Esophagus muscularis mucosa (tissue), 4 donors: ENCODE measurements at regions not wholly inside any gene's neighbourhood (a gene's known extent, or its start where the extent isn't known, plus 50 kb on each side); places are given as distances from the start of the nearest gene placed in this dataset.

Experiments
- CTCF ChIP-seq, 3 experiments: fragments of 200-600 bp in 2 of 3; fragments of 450-650 bp in 1 of 3; sonication (generic) in 2 of 3; IDR thresholded peaks; one replicate each; pipeline ENCODE4 v1.5.1; 2017 to 2019; ENCODE audit warnings: antibody characterized with exemption in 3 of 3, mild to moderate bottlenecking in 2 of 3, moderate library complexity in 1 of 3
- EP300 ChIP-seq: sonication (generic); formaldehyde crosslinking; IDR thresholded peaks from one replicate; pipeline ENCODE4 v1.6.1; 2017; ENCODE audit warnings: antibody characterized with exemption
- POLR2A ChIP-seq: fragments of 450-650 bp; IDR thresholded peaks from one replicate; pipeline ENCODE4 v1.6.1; 2017; ENCODE audit warnings: antibody characterized with exemption, moderate library complexity, mild to moderate bottlenecking, low read depth

GRCh38 chr3:8255725-8256124, 245.9 kb upstream of the LMCD1 start:
- TF ChIP-seq POLR2A (no peak), EP300 (no peak), CTCF (IDR thresholded peaks at IDR 0.05) (no peak)
